Putamen (tissue), 1 donor: ENCODE measurements at regions not wholly inside any gene's neighbourhood (a gene's known extent, or its start where the extent isn't known, plus 50 kb on each side); places are given as distances from the start of the nearest gene placed in this dataset.
A peak's percentile ranks its signal among the peaks of the same experiment; 100 is the strongest.

Experiments
- DNase-seq: peaks from one replicate; pipeline ENCODE4 v3.0.0-alpha.2; 2016; ENCODE audit warnings: low spot score

DNA sequence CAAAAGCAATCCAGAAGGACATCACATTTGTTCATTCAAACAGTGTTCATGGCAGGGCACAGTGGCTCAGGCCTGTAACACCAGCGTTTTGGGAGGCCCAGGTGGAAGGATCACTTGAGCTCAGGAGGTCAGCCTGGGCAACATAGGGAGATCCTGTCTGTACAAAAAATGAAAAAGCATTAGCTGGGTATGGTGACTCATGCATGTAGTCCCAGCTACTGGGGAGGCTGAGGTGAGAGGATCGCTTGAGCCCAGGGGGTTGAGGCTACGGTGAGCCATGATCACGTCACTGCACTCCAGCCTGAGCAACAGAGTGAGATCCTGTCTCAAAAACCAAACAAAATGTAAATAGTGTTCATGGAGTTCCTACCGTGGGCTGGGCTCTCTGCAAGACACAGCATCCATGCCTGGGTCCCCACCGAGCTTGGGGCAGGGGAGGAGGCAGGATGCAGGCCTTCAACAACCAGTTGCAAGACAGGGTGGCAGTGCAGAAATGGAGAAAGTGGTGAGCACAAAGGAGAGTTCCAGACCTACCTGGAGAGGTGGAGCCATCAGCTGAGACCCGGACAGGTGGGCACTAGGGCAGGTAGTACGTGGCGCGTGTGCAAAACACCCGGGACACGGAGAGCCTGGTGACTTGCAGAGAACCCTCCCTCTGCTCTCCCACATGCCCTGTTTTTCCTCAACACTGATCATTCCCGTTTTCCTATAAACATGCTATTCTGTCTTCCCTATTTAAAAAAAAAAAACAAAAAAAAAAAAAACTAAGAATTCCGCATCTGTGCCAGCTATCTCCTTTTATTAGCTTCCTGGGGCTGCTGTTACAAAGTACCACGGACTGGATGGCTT is 138.9 kb downstream of the TOMM20 start:
- DNase-seq = no peak

DNA sequence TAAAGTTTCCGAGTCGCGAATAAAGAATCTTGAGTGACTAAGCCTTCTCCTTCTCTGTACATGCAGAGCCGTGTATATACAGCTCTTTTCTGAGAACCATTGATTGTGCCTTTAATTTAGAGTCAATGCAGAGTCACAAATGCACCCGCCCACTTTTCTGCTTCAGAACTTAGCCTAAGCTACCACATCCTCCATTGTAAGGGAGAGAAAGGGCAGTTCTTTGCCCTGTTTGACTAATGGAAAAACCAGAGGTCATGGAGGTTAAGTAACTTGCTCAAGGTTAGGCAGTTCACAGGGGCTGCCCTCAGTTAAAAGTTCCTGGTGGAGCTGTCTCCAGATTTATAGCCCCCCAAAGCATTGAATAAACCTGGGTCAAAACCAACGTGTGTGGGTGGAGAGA is 139.6 kb downstream of the TOMM20 start:
- no peak for DNase-seq

DNA sequence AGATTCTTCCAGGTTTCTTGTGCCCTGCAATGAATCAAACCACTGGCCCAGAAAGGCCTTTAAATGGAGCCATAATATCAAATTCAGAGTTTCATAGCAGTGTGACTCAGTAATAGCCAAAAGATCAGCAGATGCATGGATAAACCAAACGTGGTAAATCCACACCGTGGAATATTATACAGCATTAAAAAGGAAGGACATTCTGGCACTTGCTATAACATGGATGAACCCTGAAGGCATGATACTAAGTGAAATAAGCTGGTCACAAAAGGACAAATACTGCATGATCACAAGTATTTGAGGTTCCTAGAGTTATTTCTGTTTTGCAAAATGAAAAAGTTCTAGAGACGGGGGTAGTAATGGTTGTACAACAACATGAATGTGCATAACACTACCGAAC is 140.1 kb downstream of the TOMM20 start:
- DNase-seq = no peak

DNA sequence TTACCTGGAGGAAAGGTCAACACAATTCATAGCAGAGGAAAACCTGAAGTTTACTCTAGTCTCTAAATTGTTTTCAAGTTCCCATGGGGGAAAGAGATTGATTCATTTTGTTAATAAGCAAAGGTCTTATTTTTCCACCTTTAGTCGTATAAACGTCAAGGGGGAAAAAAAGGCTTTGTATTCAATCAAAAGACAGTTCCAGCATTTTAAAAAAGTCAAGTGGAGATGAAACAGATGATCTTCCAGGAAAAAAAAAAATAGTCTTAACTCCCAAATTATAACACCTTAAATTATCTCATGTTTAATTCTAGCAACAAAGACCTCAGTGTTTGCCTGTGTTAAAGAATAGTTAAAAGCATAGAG is 140.5 kb downstream of the TOMM20 start:
- DNase-seq = no peak

DNA sequence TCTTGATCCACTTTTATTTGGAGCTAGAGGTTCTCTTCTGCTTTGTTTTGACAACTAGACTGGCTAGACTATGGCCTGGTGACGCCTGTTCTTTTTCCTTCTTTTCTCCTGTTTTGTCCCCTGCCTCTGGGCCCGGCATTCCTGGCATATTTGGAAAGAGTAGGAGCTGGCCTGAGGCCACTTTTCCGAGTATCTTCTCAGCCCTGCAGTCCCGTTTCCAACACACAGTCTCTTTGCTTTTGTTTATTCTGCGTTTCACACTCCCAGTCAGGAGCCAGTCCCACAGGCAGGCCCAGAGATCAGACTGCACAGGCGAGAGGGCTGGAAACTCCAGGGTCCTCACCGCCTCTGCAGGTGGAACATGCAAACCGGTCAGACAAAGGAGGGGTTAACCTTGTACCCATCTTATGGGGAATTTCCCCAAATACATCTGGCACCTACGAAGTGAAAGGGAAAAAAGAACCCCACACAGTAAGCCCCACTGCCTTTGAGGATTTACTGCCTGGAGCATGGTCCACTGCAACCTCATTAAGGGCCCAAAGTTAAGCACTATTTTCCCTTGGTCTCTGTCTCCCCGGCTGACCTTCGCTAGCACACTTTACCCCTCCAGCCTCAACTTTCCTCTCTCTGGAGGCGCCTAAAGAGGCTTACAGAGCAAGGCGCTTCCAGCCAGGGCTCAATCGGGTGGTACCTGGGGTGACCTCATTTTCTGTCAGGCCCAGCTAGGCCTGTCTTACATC is 141.1 kb downstream of the TOMM20 start:
- DNase-seq = peak; percentile 40

DNA sequence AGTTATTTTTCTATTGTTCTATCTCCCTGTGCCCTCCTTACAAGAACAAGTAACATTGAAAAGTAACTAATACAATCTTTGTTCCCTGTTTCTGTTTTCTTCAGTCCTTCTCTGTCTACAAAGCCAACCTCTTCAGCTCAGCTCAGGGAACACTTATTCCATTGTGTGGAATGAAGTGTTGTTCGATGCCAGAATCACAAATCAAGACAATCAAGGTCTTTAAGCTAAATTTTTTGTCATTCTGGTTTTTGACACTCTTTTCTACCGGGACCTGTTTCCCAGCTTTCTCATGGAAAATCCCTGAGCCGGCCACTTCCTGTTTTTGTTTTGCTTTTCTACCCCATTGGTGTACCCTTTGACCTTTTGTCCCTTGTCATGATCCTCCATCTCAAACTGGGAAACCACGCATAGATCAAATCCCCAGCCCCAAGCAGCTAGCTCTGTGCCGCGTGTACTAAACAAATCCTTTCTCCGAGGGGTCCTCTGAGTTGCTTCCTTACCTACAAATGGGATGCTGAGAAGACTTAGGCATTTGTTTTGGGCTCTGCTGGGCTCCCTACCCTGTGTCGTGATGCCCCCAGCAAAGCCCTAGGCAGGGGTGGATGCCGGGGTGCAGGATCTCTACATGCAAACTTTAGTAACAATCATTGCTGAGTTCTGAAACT is 141.8 kb downstream of the TOMM20 start:
- DNase-seq = no peak

DNA sequence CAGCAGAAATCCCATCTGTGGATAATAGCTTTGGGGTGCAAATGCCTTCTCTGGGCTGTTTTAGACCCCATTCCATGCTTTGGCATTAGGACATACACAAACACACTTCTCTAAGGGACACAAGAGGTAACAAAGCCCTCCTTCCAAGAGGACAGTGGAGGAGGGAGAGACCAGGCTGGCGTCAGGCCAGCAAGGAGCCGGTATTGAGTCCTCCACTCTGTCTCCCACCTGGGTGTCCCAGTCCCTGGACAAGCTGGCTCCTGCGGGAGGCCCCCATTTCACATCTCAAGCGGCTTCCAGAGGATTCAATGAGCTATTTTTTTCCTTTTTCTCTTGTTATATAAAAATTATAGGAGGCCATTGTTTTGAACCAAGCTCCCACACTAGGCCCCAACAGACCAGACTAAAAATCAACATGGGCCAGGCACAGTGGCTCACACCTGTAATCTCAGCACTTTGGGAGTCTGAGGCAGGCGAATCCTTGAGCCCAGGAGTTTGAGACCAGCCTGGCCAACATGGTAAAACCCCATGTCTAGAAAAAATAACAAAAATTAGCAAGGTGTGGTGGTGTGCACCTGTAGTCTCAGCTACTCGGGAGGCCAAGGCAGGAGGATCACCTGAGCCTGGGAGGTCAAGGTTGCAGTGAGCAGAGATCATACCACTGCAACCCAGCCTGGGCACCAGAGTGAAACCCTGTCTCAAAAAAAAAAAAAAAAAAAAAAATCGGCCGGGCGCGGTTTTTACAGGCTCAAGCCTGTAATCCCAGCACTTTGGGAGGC is 142.9 kb downstream of the TOMM20 start:
- DNase-seq = no peak

DNA sequence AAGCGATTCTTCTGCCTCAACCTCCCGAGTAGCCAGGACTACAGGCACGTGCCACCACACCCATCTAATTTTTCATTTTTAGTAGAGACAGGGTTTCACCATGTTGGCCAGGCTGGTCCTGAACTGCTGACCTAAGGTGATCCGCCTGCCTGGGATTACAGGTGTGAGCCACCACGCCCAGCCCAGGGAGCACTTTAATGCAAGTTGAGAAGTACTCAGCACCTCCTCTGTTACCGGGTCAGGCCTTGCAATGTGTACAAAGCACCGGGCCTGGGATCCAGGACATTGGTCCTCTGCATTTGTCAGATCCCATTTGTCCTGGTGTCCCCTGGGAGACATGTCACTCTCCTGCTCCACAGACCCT is 143.6 kb downstream of the TOMM20 start:
- DNase-seq = no peak

DNA sequence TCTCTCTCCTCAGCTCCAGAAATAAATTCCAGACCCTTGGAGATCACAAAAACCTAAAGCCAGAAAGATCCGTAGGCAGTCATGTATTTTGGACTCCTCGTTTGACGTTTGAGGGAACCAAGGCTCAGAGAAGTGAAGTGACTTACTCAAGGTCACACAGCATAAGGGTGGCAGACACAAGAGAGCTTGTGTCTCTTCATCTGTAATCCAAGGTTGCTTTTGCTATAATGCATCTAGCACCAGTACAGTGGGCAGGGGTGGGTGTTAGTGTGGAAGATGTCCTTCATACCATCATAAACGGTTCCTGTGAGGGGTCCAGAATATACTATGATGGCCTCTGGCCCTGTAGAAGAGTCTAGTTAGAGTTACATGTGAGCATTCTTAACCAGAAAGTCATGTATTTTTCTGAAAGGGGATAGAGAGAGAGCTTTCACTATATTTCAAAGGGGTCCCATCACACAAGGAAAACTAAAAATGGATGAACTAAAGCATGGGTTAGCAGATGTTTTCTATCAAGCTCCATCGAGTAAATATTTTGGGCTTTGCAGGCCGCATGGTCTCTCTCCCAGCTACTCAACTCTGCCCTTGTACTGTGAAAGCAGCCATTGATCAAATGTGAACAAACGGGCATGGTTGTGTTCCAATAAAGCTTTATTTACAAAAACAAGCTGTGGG is 144.9 kb downstream of the TOMM20 start:
- no peak for DNase-seq

DNA sequence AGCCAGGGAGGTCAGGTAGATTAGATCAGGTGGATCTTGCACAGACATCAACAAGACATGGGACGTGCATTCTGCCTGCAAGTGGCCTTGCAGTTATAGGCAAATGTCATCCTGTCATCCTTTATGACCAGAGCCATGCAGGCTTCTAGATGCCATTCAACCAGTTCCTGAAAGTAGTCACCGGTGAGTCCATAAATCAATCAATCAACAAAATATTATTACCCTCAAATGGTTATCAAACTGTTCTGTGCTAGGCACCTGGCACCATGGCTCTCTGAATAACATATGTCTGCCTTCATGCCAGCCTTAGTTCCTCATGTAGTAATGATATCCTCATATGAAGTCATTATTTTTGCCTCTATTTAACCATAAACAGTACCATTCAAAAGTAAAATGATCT is 146.9 kb downstream of the TOMM20 start:
- DNase-seq = no peak

DNA sequence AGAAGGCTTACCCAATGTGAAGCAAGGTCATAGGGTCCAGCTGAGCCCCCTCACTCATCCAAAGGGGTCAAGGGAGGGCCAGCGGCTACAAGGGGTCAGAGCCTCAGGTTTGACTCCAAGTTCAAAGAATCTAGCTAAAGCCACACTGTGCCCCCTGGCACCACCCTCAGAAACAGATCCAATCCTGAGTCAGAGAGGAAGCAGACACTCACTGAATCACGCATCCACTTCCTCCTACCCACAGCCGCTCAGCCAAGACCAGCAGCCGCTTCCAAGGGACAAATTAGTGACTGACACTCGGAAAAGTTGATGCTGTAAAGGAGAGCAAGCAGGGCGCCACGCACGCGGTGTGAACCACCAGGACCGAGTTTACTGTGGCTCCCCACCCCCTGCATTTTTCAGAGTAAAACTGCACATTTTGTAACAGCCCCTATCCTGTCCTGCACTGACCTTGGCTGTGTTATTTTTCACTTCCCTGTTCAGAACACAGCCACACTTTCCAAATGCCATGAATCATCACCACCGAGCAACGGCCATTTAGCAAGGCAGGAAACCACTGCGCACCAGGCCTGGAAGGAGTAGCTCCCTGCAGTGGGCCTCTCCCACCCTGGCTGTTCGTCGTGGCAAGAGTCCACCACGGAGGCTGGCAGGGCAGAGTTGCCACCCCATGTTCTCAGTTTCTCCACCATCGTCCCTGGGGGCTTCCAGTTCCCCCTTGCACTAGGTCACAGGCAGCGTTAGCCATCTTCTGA is 147.8 kb downstream of the TOMM20 start:
- peak; percentile 41 for DNase-seq

DNA sequence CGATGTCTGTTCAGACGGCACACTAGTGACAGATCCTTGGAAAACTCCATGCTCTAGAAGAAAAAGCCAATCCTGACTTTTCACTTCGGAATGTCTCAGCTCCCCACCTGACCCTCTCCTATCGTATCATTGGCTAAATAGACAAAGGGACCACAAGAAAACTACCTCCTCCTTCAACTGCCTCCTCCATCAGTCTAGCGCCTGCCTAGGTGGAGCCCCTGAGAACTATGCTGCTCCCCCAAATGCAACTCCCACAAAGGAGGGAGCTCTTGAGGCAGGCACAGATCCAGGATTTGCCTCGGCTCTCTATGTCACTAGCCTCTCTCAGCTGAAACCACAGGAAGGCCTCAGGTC is 148.4 kb downstream of the TOMM20 start:
- DNase-seq = no peak

DNA sequence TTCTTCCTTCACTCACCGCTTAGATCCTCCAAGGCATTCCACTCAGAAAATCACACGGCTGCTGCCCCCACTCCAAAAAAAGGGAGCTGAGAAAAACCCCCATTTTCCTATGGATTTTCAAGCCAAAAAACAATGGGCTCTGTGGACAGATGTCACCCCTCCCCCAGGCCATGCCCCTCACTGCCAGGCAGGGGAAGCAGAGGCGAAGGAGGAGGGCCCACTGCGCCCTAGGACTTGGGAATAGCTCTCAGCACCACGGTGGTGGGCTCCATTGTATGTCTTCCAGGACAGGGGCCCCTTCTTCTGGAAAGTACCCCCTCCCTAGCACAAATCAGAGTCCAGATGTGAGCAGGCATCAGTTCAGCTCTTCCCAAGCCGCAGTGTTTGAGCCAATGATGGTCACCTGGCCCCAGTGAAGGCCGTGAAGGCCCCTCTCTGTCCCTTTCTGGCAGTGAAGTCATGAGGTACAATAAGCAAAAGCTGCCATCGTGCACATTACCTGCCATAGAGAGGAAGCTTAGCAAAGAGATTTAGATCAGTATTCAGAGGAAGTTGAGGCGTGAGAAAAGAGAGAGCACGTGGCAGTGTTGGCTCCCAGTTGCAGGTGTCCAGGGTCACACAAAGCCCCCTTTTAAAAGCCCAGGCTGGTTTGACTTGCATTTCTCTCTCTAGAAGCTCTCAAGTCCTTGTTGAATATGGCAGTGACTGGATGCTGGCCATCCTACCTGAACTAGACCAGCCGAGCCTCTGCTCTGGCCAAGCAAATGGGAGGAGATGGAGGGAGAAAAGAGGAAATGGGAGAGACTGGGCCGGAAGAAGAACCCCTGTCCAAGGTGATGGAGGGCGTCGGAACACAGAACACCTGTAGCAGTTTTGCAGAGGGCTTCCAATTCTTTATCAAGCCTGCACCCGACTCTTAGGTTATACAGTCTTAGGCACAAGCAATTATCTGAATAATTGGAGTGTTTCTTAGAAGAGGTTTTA is 149.0 kb downstream of the TOMM20 start:
- DNase-seq = no peak

DNA sequence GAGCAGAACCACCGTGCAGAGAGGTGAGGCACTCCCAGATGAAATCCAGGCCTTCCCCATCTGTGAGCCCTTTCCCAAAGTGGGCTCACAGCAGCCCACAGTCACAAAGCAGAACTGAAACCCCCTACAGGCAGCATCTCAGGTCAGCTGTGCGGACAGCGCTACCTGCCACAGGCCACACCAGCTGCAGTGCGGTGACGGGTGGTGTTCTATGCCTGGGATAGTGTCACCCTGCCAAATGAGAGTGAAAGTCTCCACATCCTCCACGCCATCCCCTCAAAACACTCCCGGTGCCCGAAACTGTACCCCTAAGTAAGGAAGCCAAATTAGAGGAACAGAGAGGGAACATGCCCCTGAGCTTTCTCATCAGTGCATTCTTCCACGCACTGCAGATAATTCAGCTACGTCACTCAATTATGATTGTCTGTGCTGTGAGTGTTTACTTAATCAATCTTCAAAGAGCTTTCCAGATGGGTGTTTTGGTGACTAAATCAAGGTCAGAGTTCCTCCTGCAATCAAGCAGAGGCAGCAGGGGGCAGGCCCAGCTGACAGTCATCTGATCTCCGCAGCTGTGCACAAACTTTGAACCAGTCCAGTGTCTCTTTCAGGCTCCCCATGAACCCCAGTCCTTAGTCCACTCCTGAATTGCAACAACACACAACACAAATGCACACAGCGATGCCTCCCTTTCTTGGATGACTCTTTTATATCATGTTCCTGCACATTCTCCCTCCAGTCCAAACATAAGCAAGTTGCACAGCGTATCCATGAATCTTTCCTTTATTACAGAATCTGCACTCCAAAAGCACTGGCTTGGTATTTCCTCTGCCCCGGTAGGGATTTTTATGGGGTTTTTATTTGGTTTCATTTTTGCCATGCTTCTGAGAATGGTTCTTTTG is 150.0 kb downstream of the TOMM20 start:
- DNase-seq = peak; percentile 88

DNA sequence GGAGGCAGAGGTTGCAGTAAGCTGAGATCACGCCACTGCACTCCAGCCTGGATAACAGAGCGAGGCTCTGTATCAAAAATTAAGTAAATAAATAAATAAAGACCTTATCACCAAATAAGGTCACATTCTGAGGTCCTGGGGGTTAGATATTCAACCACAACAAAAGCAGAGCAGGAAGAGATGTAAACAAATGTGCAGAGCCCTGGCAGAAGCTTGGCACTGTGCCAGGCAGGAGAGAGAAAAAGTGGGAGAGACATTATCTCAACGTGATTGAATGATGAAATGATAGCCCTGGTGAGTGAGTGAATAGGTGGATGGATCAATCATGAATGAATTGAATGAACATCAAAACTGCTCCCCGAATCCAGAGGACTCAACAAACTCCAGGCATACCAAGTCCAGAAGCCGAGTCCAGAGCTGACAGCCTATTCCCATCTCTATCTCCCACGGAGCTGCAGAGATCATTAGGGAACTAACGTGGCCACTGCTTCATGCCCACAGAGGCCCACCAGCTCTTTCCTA is 150.7 kb downstream of the TOMM20 start:
- DNase-seq = no peak

DNA sequence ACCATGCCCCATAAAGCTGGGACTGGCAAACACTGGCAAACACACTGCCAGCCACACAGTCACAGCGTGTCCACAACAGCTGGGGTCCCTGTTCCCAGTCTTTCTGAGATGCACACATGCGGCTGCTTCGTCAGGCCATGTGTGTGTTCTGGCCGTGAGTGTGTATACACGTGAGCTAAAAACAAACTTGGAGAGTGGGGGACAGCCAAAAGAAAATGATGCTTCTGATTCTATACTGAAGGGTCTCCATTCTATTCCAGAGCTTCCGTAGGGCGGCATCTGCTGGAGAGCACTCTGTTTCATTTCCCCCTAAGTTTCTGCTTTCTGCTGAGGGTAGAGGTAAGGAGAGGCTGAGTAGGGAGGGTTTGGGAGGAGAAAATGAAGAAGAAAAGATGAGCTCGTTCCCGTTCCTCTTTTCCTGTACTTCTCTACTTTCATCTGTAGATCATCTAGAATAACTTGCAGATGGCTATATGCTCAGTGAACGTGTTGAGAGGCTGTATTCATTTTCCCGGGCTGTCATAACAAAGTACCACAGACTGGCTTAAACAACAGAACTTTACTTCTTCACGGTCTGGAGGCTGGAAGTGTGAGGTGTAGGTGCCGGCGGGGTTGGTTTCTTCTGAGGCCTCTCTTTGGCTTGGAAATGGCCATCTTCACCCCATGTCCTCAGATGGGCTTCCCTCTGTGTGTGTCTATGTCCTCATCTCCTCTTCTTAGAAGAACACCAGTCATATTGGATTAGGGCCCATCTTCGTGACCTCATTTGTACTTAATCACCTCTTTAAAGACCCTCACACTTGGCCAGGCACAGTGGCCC is 151.6 kb downstream of the TOMM20 start:
- no peak for DNase-seq
